Ecto neural progenitor cell (in vitro differentiated cells): ENCODE measurements at regions not wholly inside any gene's neighbourhood (a gene's known extent, or its start where the extent isn't known, plus 50 kb on each side); places are given as distances from the start of the nearest gene placed in this dataset.

Source experiments
- DNase-seq: peaks from one replicate; pipeline ENCODE4 v3.0.0-alpha.2; 2018; ENCODE audit warnings: low spot score

GRCh38 chr4:45778514-45778913 lies 345.3 kb downstream of the GABRG1 start:
- DNase-seq, result no peak

- DNase-seq, result no peak
Measured at GRCh38 chr4:45776146-45776545, 347.7 kb downstream of the GABRG1 start.

- no peak for DNase-seq
Measured at GRCh38 chr4:45770958-45771357, 352.9 kb downstream of the GABRG1 start.

GRCh38 chr4:45765521-45765920 lies 358.3 kb downstream of the GABRG1 start:
- DNase-seq, result no peak

GRCh38 chr4:45751877-45752530 lies 371.9 kb downstream of the GABRG1 start:
- no peak for DNase-seq

GRCh38 chr4:45750721-45751120 lies 373.1 kb downstream of the GABRG1 start:
- no peak for DNase-seq

GRCh38 chr4:45745741-45746140 lies 378.1 kb downstream of the GABRG1 start:
- no peak for DNase-seq

GRCh38 chr4:45741897-45742296 lies 382.0 kb downstream of the GABRG1 start:
- DNase-seq, result no peak

- no peak for DNase-seq
Measured at GRCh38 chr4:45732161-45732560, 391.7 kb downstream of the GABRG1 start.

- no peak for DNase-seq
Measured at GRCh38 chr4:45716093-45716492, 407.8 kb downstream of the GABRG1 start.

- DNase-seq, result no peak
Measured at GRCh38 chr4:45713996-45714395, 409.9 kb downstream of the GABRG1 start.

GRCh38 chr4:45701621-45702020 lies 422.2 kb downstream of the GABRG1 start:
- DNase-seq, result no peak

GRCh38 chr4:45693746-45694145 lies 430.1 kb downstream of the GABRG1 start:
- no peak for DNase-seq

- no peak for DNase-seq
Measured at GRCh38 chr4:45692131-45692735, 431.6 kb downstream of the GABRG1 start.

- no peak for DNase-seq
Measured at GRCh38 chr4:45688341-45688740, 435.5 kb downstream of the GABRG1 start.

- DNase-seq, result no peak
Measured at GRCh38 chr4:45679411-45679810, 444.4 kb downstream of the GABRG1 start.

GRCh38 chr4:45668128-45668527 lies 455.7 kb downstream of the GABRG1 start:
- no peak for DNase-seq

- no peak for DNase-seq
Measured at GRCh38 chr4:45663628-45664081, 460.2 kb downstream of the GABRG1 start.

- no peak for DNase-seq
Measured at GRCh38 chr4:45663003-45663402, 460.9 kb downstream of the GABRG1 start.

GRCh38 chr4:45661893-45662292 lies 462.0 kb downstream of the GABRG1 start:
- DNase-seq, result no peak

- no peak for DNase-seq
Measured at GRCh38 chr4:45650545-45650944, 473.3 kb downstream of the GABRG1 start.

- DNase-seq, result no peak
Measured at GRCh38 chr4:45648846-45649245, 475.0 kb downstream of the GABRG1 start.

- DNase-seq, result no peak
Measured at GRCh38 chr4:45647823-45648222, 476.0 kb downstream of the GABRG1 start.
